ENCODE measurements at regions not wholly inside any gene's neighbourhood (a gene's known extent, or its start where the extent isn't known, plus 50 kb on each side); places are given as distances from the start of the nearest gene placed in this dataset.

DNA sequence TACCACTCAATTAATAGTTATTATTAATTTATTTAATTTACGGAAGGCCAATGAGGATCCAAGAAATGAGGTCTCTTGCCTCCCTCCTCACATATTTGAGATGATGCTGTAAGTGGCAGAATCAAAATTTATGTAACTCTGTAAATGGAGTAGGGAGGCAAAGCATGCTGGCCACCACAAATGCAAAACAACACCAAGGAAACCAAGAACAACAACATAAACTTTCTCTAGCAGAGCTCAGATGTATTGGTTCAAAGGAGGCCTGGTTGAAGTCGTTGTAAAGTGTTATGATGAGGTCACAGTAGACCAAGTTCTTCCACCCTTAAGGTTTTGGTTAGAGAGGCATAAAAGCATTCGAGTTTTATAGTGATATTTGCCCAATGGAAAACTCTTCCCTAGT, 194.8 kb upstream of the FAT1 start:
- intact Hi-C loops (cut with micrococcal nuclease) = no loop called here

DNA sequence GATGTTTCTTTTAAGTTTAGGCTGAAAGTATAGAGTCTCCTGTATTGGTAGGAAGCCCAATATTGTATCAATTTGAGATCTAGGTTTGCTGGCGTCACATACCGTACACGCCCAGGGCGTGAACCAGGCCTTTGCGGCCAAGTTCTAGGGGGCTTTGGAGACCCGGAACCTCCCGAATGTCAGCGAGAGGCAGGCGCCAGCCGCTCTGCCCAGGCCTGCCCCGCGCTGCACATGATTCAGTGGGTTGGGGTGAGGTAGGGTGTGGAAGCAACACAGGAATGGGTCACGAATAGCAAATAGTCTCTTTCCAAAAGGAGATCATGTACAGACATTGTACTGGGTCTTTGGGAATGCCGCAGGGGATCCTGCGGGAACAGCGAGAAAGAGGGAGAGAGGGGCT, 195.7 kb upstream of the FAT1 start:
- no peak overlapping the region for H3K9ac ChIP-seq (ENCODE audit: low read length)
- ChIA-PET CTCF (no interaction called here), POLR2A (no interaction called here)
- no peak overlapping the region for H2AFZ ChIP-seq (ENCODE audit: insufficient read depth, low read depth, low read length, poor library complexity, severe bottlenecking)
- H3K79me2 ChIP-seq (ENCODE audit: control insufficient read depth, insufficient read depth, low read length) = no peaks in the 10 kb centered on the region
- H4K20me1 ChIP-seq (ENCODE audit: control insufficient read depth, insufficient read depth, low read length, poor library complexity, severe bottlenecking) = no peaks in the 10 kb centered on the region
- no peaks in the 10 kb centered on the region for H3K36me3 ChIP-seq (replicated peaks in 1 of 2; ENCODE audit: control extremely low read depth in 1 of 2, control insufficient read depth in 1 of 2, extremely low read depth in 1 of 2, insufficient read depth in 2 of 2, low read length in 1 of 2)
- Mint-ChIP-seq H3K27ac (no peak overlapping the region), H3K9me3 (ENCODE audit: insufficient read depth) (peaks cover 6% of the 10 kb centered on the region), H3K4me1 (no peaks in the 10 kb centered on the region), H3K4me3 (no peak overlapping the region), H3K27me3 (no peaks in the 10 kb centered on the region)
- ATAC-seq (ENCODE audit: low read depth) (no peak), DNase-seq (no peak)
- no peaks in the 10 kb centered on the region for H3K4me1 ChIP-seq (ENCODE audit: control insufficient read depth in 2 of 2, insufficient read depth in 2 of 2, low read length in 2 of 2)
- no peak overlapping the region for H3K4me3 ChIP-seq (ENCODE audit: control extremely low read depth in 1 of 5, extremely low read depth in 1 of 5, insufficient read depth in 1 of 5, low read depth in 2 of 5, low read length in 4 of 5)
- WGBS (ENCODE audit: insufficient coverage) = 95% methylated on average over 16 of the region's 16 CpGs
- no peak for TF ChIP-seq EZH2 (IDR thresholded peaks at IDR 0.05; ENCODE audit: borderline replicate concordance, insufficient read depth, low read depth, low read length, poor library complexity, severe bottlenecking)
- TF ChIP-seq, protein P1, sequence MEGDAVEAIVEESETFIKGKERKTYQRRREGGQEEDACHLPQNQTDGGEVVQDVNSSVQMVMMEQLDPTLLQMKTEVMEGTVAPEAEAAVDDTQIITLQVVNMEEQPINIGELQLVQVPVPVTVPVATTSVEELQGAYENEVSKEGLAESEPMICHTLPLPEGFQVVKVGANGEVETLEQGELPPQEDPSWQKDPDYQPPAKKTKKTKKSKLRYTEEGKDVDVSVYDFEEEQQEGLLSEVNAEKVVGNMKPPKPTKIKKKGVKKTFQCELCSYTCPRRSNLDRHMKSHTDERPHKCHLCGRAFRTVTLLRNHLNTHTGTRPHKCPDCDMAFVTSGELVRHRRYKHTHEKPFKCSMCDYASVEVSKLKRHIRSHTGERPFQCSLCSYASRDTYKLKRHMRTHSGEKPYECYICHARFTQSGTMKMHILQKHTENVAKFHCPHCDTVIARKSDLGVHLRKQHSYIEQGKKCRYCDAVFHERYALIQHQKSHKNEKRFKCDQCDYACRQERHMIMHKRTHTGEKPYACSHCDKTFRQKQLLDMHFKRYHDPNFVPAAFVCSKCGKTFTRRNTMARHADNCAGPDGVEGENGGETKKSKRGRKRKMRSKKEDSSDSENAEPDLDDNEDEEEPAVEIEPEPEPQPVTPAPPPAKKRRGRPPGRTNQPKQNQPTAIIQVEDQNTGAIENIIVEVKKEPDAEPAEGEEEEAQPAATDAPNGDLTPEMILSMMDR (IDR thresholded peaks at IDR 0.05) = no peak
- H3K9me3 ChIP-seq (ENCODE audit: control extremely low read depth in 1 of 3, control insufficient read depth in 2 of 3, insufficient read depth in 1 of 3, low read length in 2 of 3) = peaks cover 0 to 4% (median 0%) of the 10 kb centered on the region in 3 donors
- H3K4me2 ChIP-seq (replicated peaks; ENCODE audit: low read depth, low read length, poor library complexity, severe bottlenecking) = no peak overlapping the region
- no peaks in the 10 kb centered on the region for H3K27me3 ChIP-seq (replicated peaks in 1 of 4; ENCODE audit: control extremely low read depth in 1 of 4, control insufficient read depth in 3 of 4, insufficient read depth in 4 of 4, low read length in 3 of 4)
- no peak overlapping the region for H3K27ac ChIP-seq (ENCODE audit: low read length in 2 of 2)
- intact Hi-C loops (cut with micrococcal nuclease) = no loop called here

More for the DNA sequence above, 194.8 kb upstream of the FAT1 start:
- Mint-ChIP-seq H3K4me3 (no peak overlapping the region), H3K27ac (no peak overlapping the region), H3K9me3 (ENCODE audit: insufficient read depth) (peaks cover 6% of the 10 kb centered on the region), H3K4me1 (no peaks in the 10 kb centered on the region), H3K27me3 (no peaks in the 10 kb centered on the region)
- WGBS (ENCODE audit: insufficient coverage) = 80% methylated on average over 1 of the region's 3 CpGs
- TF ChIP-seq, protein P1 (IDR thresholded peaks at IDR 0.05) = no peak
- TF ChIP-seq EZH2 (IDR thresholded peaks at IDR 0.05; ENCODE audit: borderline replicate concordance, insufficient read depth, low read depth, low read length, poor library complexity, severe bottlenecking) = no peak
- POLR2A ChIA-PET = no interaction called here
- Histone ChIP-seq H3K9me3 (ENCODE audit: control extremely low read depth in 1 of 3, control insufficient read depth in 2 of 3, insufficient read depth in 1 of 3, low read length in 2 of 3) (peaks cover 0 to 4% (median 0%) of the 10 kb centered on the region in 3 donors), H3K79me2 (ENCODE audit: control insufficient read depth, insufficient read depth, low read length) (no peaks in the 10 kb centered on the region), H3K4me1 (ENCODE audit: control insufficient read depth in 2 of 2, insufficient read depth in 2 of 2, low read length in 2 of 2) (no peaks in the 10 kb centered on the region), H3K4me2 (replicated peaks; ENCODE audit: low read depth, low read length, poor library complexity, severe bottlenecking) (no peak overlapping the region), H3K27me3 (replicated peaks in 1 of 4; ENCODE audit: control extremely low read depth in 1 of 4, control insufficient read depth in 3 of 4, insufficient read depth in 4 of 4, low read length in 3 of 4) (no peaks in the 10 kb centered on the region), H3K9ac (ENCODE audit: low read length) (no peak overlapping the region), H2AFZ (ENCODE audit: insufficient read depth, low read depth, low read length, poor library complexity, severe bottlenecking) (no peak overlapping the region), H4K20me1 (ENCODE audit: control insufficient read depth, insufficient read depth, low read length, poor library complexity, severe bottlenecking) (no peaks in the 10 kb centered on the region), H3K4me3 (ENCODE audit: control extremely low read depth in 1 of 5, extremely low read depth in 1 of 5, insufficient read depth in 1 of 5, low read depth in 2 of 5, low read length in 4 of 5) (no peak overlapping the region), H3K36me3 (replicated peaks in 1 of 2; ENCODE audit: control extremely low read depth in 1 of 2, control insufficient read depth in 1 of 2, extremely low read depth in 1 of 2, insufficient read depth in 2 of 2, low read length in 1 of 2) (no peaks in the 10 kb centered on the region), H3K27ac (ENCODE audit: low read length in 2 of 2) (no peak overlapping the region)
- no peak for ATAC-seq (ENCODE audit: low read depth)
- DNase-seq = no peak
- CTCF ChIA-PET = no interaction called here

Data from B cell (primary cell).